Esophagus muscularis mucosa (tissue), 4 donors: ENCODE measurements at regions not wholly inside any gene's neighbourhood (a gene's known extent, or its start where the extent isn't known, plus 50 kb on each side); places are given as distances from the start of the nearest gene placed in this dataset.

Experiments
- EP300 ChIP-seq: sonication (generic); formaldehyde crosslinking; IDR thresholded peaks from one replicate; pipeline ENCODE4 v1.6.1; 2017; ENCODE audit warnings: antibody characterized with exemption
- POLR2AphosphoS5 ChIP-seq, 2 donors: sonication (generic); formaldehyde crosslinking; IDR thresholded peaks; one replicate each; pipeline ENCODE4 v1.6.1; 2017; ENCODE audit warnings: antibody characterized with exemption in 2 of 2
- TF ChIP-seq, protein P1 (sequence below), 3 experiments: fragments of 200-600 bp in 2 of 3; fragments of 450-650 bp in 1 of 3; sonication (generic) in 2 of 3; IDR thresholded peaks; one replicate each; pipeline ENCODE4 v1.5.1; 2017 to 2019; ENCODE audit warnings: antibody characterized with exemption in 3 of 3, mild to moderate bottlenecking in 2 of 3, moderate library complexity in 1 of 3

DNA sequence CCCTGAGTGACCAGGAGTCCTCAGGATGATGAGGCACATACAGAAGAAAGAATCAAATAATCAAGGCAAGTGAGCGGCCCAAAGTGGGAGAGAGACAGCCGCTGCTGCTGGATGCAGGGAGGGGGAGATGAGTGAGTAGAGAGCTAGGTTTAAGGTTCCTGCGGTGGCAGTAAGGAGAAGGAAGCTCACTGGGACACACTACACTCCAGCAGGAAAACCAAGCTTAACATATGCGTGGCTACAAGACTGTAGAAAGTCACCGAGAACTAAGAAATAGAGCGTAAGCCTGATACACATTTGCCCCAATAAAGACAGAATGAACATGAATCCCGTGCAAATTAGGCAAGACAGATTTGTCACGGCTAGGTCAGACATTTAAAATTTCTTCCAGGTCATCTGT is 470.2 kb downstream of the KDM4C start:
- TF ChIP-seq POLR2AphosphoS5 (IDR thresholded peaks at IDR 0.05) (no peak), EP300 (no peak)
- TF ChIP-seq, protein P1, sequence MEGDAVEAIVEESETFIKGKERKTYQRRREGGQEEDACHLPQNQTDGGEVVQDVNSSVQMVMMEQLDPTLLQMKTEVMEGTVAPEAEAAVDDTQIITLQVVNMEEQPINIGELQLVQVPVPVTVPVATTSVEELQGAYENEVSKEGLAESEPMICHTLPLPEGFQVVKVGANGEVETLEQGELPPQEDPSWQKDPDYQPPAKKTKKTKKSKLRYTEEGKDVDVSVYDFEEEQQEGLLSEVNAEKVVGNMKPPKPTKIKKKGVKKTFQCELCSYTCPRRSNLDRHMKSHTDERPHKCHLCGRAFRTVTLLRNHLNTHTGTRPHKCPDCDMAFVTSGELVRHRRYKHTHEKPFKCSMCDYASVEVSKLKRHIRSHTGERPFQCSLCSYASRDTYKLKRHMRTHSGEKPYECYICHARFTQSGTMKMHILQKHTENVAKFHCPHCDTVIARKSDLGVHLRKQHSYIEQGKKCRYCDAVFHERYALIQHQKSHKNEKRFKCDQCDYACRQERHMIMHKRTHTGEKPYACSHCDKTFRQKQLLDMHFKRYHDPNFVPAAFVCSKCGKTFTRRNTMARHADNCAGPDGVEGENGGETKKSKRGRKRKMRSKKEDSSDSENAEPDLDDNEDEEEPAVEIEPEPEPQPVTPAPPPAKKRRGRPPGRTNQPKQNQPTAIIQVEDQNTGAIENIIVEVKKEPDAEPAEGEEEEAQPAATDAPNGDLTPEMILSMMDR (IDR thresholded peaks at IDR 0.05): no peak
